ENCODE measurements at regions not wholly inside any gene's neighbourhood (a gene's known extent, or its start where the extent isn't known, plus 50 kb on each side); places are given as distances from the start of the nearest gene placed in this dataset.

DNA sequence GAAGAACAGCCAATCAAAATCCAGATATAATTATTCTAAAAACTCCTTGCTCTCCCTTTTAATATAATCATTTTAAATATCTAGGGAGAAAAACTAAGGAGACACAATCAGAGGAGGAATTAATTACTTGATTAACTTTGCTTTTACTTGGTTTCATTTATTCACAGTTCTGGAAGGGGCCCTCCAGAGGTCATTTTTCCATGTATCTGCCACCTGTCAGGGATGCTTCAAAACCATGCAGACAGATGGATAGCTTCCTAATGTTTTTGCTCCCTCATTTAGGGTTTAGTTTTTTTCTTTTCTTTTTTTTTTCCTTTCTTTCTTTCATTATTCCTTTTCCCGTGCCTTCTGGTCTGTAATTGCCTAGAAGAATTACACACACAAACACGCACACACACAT is 438.1 kb upstream of the ARPP21 start:
- BruUV-seq (replicated peaks) = no TSS peak
- no peaks in the 10 kb centered on the region for H3K9me2 ChIP-seq (ENCODE audit: insufficient read depth)
- no peak overlapping the region for H3K4me3 ChIP-seq
- ChIA-PET CTCF (no interaction called here), POLR2A (ENCODE audit: unreplicated experiment) (no interaction called here)
- intact Hi-C loops (cut with micrococcal nuclease; ENCODE audit: unreplicated experiment) = no loop called here
- DNase-seq = no peak
- no peaks in the 10 kb centered on the region for H3K27me3 ChIP-seq (ENCODE audit: insufficient read depth, low read depth)
- no peaks in the 10 kb centered on the region for H3K4me1 ChIP-seq (replicated peaks; ENCODE audit: insufficient read depth)
- H3K36me3 ChIP-seq (ENCODE audit: low read depth) = no peaks in the 10 kb centered on the region
- no peak overlapping the region for H2AFZ ChIP-seq
- H3K9me3 ChIP-seq (ENCODE audit: insufficient read depth, low read depth) = no peaks in the 10 kb centered on the region
- H3F3A ChIP-seq (ENCODE audit: insufficient read depth, low read depth) = no peaks in the 10 kb centered on the region
- no peak overlapping the region for H3K4me2 ChIP-seq
- no peaks in the 10 kb centered on the region for H4K20me1 ChIP-seq (ENCODE audit: insufficient read depth)
- TF ChIP-seq, protein P1, sequence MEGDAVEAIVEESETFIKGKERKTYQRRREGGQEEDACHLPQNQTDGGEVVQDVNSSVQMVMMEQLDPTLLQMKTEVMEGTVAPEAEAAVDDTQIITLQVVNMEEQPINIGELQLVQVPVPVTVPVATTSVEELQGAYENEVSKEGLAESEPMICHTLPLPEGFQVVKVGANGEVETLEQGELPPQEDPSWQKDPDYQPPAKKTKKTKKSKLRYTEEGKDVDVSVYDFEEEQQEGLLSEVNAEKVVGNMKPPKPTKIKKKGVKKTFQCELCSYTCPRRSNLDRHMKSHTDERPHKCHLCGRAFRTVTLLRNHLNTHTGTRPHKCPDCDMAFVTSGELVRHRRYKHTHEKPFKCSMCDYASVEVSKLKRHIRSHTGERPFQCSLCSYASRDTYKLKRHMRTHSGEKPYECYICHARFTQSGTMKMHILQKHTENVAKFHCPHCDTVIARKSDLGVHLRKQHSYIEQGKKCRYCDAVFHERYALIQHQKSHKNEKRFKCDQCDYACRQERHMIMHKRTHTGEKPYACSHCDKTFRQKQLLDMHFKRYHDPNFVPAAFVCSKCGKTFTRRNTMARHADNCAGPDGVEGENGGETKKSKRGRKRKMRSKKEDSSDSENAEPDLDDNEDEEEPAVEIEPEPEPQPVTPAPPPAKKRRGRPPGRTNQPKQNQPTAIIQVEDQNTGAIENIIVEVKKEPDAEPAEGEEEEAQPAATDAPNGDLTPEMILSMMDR (conservative IDR thresholded peaks at IDR 0.05) = no peak
- TF ChIP-seq EZH2 (IDR thresholded peaks at IDR 0.05; ENCODE audit: low read depth) = no peak
- no peaks in the 10 kb centered on the region for H3K79me2 ChIP-seq (ENCODE audit: low read depth)
- no peak overlapping the region for H3K27ac ChIP-seq

DNA sequence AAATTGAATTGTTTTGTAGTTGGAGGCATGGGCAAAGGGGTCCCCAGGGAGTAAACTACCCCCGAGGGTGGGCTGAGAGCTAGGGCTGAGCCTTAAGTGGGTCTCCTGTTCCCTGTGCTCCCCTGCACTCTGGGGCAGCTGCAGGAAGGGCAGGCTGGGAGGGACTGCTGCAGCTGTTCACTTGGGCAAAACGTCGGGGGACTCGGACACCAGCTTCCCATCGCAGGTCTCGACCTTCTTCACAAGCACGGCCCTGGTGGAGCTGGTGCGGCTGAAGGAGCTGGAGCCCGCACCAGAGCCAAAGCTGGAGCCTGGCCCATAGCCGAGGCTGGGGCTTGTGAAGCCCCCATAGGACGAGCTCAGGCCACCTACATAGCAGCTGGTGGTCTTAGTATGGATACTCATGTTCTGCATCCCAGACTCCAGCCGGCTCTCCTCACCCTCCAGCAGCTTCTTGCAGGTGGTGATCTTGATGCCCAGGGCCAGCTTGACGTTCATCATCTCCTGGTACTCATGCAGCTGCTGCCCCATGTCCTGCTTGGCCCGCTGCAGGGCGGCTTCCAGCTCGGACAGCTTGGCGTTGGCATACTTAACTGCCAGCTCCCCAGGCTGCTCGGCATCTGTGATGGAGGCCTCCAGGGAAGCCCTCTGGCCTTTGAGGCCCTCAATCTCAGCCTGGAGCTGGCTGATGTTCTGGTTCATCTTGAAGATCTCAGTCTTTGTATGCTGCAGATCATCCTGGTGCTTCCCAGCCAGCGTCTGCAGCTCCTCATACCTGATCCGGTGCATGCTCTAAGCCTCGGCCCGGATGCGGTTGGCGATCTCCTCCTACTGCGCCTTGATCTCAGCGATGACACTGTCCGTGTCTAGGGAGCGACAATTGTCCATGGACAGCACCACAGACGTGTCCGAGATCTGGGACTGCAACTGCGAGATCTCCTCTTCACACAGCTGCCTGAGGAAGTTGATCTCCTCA is 423.5 kb upstream of the ARPP21 start:
- Histone ChIP-seq H3K4me1 (replicated peaks; ENCODE audit: insufficient read depth) (no peaks in the 10 kb centered on the region), H3K27me3 (ENCODE audit: insufficient read depth, low read depth) (no peaks in the 10 kb centered on the region), H3K4me3 (no peak overlapping the region), H3K9me2 (ENCODE audit: insufficient read depth) (no peaks in the 10 kb centered on the region), H2AFZ (no peak overlapping the region), H4K20me1 (ENCODE audit: insufficient read depth) (no peaks in the 10 kb centered on the region), H3K4me2 (no peak overlapping the region), H3K79me2 (ENCODE audit: low read depth) (no peaks in the 10 kb centered on the region), H3K36me3 (ENCODE audit: low read depth) (no peaks in the 10 kb centered on the region), H3F3A (ENCODE audit: insufficient read depth, low read depth) (no peaks in the 10 kb centered on the region), H3K27ac (no peak overlapping the region), H3K9me3 (ENCODE audit: insufficient read depth, low read depth) (no peaks in the 10 kb centered on the region)
- CTCF ChIA-PET = no interaction called here
- no TSS peak for BruUV-seq (replicated peaks)
- TF ChIP-seq EZH2 (IDR thresholded peaks at IDR 0.05; ENCODE audit: low read depth) = no peak
- TF ChIP-seq, protein P1 (conservative IDR thresholded peaks at IDR 0.05) = no peak
- POLR2A ChIA-PET (ENCODE audit: unreplicated experiment) = no interaction called here
- no peak for DNase-seq
- intact Hi-C loops (cut with micrococcal nuclease; ENCODE audit: unreplicated experiment) = no loop called here

DNA sequence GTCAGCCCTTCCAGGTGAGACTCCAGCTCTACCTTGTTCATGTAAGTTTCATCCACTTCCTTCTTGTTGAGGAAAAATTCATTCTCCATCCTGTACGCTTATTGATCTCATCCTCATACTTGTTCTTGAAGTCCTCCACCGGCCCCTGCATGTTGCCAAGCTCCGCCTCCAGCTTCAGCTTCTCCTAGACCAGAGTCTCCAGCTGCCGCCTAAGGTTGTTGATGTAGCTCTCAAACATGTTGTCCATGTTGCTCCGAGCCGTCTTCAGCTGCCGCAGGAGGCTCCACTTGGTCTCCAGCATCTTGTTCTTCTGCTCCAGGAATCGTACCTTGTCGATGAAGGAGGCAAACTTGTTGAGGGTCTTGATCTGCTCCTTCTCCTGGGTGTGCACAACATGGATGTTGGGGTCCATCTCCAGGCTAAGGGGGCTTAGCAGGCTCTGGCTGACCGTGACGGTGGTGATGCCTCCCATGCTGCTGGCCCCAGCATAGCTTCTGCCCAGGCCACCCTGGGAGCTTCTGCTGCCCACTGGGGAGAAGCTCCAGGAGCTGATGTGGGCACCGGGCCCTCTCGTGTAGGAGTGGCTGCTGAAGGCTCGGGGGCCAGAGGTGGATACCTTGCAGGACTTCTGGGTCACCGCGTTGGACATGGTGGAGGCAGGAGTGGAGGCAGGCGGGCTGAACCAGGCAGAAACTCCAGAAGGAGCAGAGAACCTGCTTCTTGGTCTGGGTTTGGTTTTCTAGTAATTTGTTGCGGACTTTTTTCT is 422.6 kb upstream of the ARPP21 start:
- POLR2A ChIA-PET (ENCODE audit: unreplicated experiment) = no interaction called here
- H3K4me2 ChIP-seq = no peak overlapping the region
- no peak for DNase-seq
- H3K9me3 ChIP-seq (ENCODE audit: insufficient read depth, low read depth) = no peaks in the 10 kb centered on the region
- no peaks in the 10 kb centered on the region for H3F3A ChIP-seq (ENCODE audit: insufficient read depth, low read depth)
- no peak overlapping the region for H3K4me3 ChIP-seq
- H3K27ac ChIP-seq = no peak overlapping the region
- H3K9me2 ChIP-seq (ENCODE audit: insufficient read depth) = no peaks in the 10 kb centered on the region
- BruUV-seq (replicated peaks) = no TSS peak
- no peaks in the 10 kb centered on the region for H3K27me3 ChIP-seq (ENCODE audit: insufficient read depth, low read depth)
- CTCF ChIA-PET = no interaction called here
- TF ChIP-seq EZH2 (IDR thresholded peaks at IDR 0.05; ENCODE audit: low read depth) = no peak
- TF ChIP-seq, protein P1 (conservative IDR thresholded peaks at IDR 0.05) = no peak
- H2AFZ ChIP-seq = no peak overlapping the region
- no peaks in the 10 kb centered on the region for H3K4me1 ChIP-seq (replicated peaks; ENCODE audit: insufficient read depth)
- no peaks in the 10 kb centered on the region for H3K36me3 ChIP-seq (ENCODE audit: low read depth)
- H3K79me2 ChIP-seq (ENCODE audit: low read depth) = no peaks in the 10 kb centered on the region
- no peaks in the 10 kb centered on the region for H4K20me1 ChIP-seq (ENCODE audit: insufficient read depth)
- intact Hi-C loops (cut with micrococcal nuclease; ENCODE audit: unreplicated experiment) = no loop called here
